Keratinocyte (primary cell): ENCODE measurements at regions not wholly inside any gene's neighbourhood (a gene's known extent, or its start where the extent isn't known, plus 50 kb on each side); places are given as distances from the start of the nearest gene placed in this dataset.

Source experiments
- DNase-seq: peaks from one replicate; pipeline ENCODE4 v3.0.0-alpha.2; 2011; ENCODE audit warnings: low read depth, missing footprints, low spot score
- FAIRE-seq: peaks from 2 replicates; lab custom pipeline; 2011; peaks lifted over from hg19 to GRCh38; lab: Jason Lieb, UNC
- H2AFZ ChIP-seq: 2 replicates; pipeline ENCODE4 v1.6.0; 2012; ENCODE audit warnings: low read length, control low read depth, inconsistent platforms; ENCODE audit not compliant: control insufficient read depth
- H3K27ac ChIP-seq: 2 replicates; pipeline ENCODE4 v1.5.1; 2011; ENCODE audit warnings: low read length; ENCODE audit not compliant: control insufficient read depth, insufficient read depth
- H3K27me3 ChIP-seq: 3 replicates; pipeline ENCODE4 v1.6.0; 2011; ENCODE audit warnings: low read length; ENCODE audit not compliant: control insufficient read depth, insufficient read depth; ENCODE audit errors: extremely low read depth
- H3K36me3 ChIP-seq, 2 experiments: 2 replicates in 1 of 2; 3 replicates in 1 of 2; pipeline ENCODE4 v1.5.1; 2011; ENCODE audit warnings: low read length in 2 of 2, mild to moderate bottlenecking in 1 of 2; ENCODE audit not compliant: control insufficient read depth in 2 of 2, insufficient read depth in 2 of 2; ENCODE audit errors: extremely low read depth in 1 of 2
- H3K4me1 ChIP-seq: 3 replicates; pipeline ENCODE4 v1.5.1; 2011; ENCODE audit warnings: low read length; ENCODE audit not compliant: control insufficient read depth, insufficient read depth; ENCODE audit errors: extremely low read depth
- H3K4me2 ChIP-seq: 3 replicates; pipeline ENCODE4 v1.6.0; 2011; ENCODE audit warnings: low read depth, low read length; ENCODE audit not compliant: control insufficient read depth, insufficient read depth; ENCODE audit errors: extremely low read depth
- H3K4me3 ChIP-seq, 3 experiments: fragments of 200-600 bp in 1 of 3; sonication (generic) in 1 of 3; 2 replicates in 2 of 3; 3 replicates in 1 of 3; pipeline ENCODE4 v1.5.1; 2011 to 2016; ENCODE audit warnings: low read length in 3 of 3, mild to moderate bottlenecking in 3 of 3, control low read depth in 2 of 3, inconsistent platforms in 1 of 3, low read depth in 1 of 3, mixed read lengths in 1 of 3, mixed run types in 1 of 3, moderate library complexity in 1 of 3; ENCODE audit not compliant: control insufficient read depth in 2 of 3, insufficient read depth in 2 of 3; ENCODE audit errors: extremely low read depth in 1 of 3
- H3K79me2 ChIP-seq: 2 replicates; pipeline ENCODE4 v1.6.0; 2012; ENCODE audit warnings: low read length; ENCODE audit not compliant: control insufficient read depth, insufficient read depth
- H3K9ac ChIP-seq: 3 replicates; pipeline ENCODE4 v1.6.0; 2011; ENCODE audit warnings: low read length; ENCODE audit not compliant: control insufficient read depth, insufficient read depth; ENCODE audit errors: extremely low read depth
- H3K9me1 ChIP-seq: 3 replicates; pipeline ENCODE4 v1.6.0; 2011; ENCODE audit warnings: low read length; ENCODE audit not compliant: control insufficient read depth, insufficient read depth; ENCODE audit errors: extremely low read depth
- H3K9me3 ChIP-seq: 2 replicates; pipeline ENCODE4 v1.5.1; 2012; ENCODE audit warnings: low read depth, low read length; ENCODE audit not compliant: control insufficient read depth
- H4K20me1 ChIP-seq: 3 replicates; pipeline ENCODE4 v1.6.0; 2011; ENCODE audit warnings: low read length; ENCODE audit not compliant: control insufficient read depth, insufficient read depth; ENCODE audit errors: extremely low read depth
- EZH2 ChIP-seq: IDR thresholded peaks from one replicate; pipeline ENCODE4 v1.6.1; 2012; ENCODE audit warnings: inconsistent platforms, mild to moderate bottlenecking, low read length, moderate library complexity
- dilution Hi-C: fragments of 300-500 bp; cut with MboI; formaldehyde crosslinking; loops from one replicate; pipeline ENCODE4 v1.7.0; 2020; ENCODE audit warnings: low sequenced_read_pairs; ENCODE audit not compliant: extremely low pct_ligation_motif_present
- TF ChIP-seq, protein P1 (sequence below), 3 experiments: IDR thresholded peaks in 1 of 3; conservative IDR thresholded peaks in 1 of 3; optimal IDR thresholded peaks in 1 of 3; 2 replicates in 2 of 3; 3 replicates in 1 of 3; pipeline versions ENCODE3 to v1.5.1; 2011; ENCODE audit warnings: low read length in 3 of 3, mild to moderate bottlenecking in 3 of 3, moderate library complexity in 2 of 3, control low read depth in 1 of 3, inconsistent platforms in 1 of 3; ENCODE audit not compliant: insufficient read depth in 2 of 3; ENCODE audit errors: extremely low read depth in 1 of 3

DNA sequence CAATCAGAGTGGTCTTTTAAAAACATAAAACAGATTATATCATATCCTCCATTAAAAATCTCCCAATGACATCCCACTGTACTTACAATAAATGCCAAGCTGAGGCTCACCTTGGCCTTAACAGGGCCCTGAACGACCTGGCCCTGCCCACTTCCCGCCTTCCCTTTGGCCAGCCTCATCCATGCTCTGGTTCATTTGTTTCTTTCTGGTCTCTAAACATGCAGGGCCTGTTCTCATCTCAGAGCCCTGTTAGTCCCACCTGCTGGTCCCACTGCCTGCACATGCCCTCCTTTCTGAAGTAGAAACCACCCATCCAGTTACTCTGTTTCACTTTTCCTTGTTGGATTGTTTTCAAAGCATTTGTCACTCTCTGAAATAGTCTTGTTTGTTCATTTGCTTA, 227.4 kb downstream of the INSC start:
- Histone ChIP-seq H3K9me3 (no peaks in the 10 kb centered on the region), H4K20me1 (no peaks in the 10 kb centered on the region), H3K9me1 (no peaks in the 10 kb centered on the region), H3K9ac (no peak overlapping the region), H3K79me2 (no peaks in the 10 kb centered on the region), H3K27ac (no peak overlapping the region), H3K4me3 (no peak overlapping the region), H3K27me3 (no peaks in the 10 kb centered on the region), H2AFZ (no peak overlapping the region), H3K4me1 (no peaks in the 10 kb centered on the region), H3K36me3 (no peaks in the 10 kb centered on the region), H3K4me2 (no peak overlapping the region)
- FAIRE-seq = no peak
- TF ChIP-seq EZH2 = no peak
- TF ChIP-seq, protein P1, sequence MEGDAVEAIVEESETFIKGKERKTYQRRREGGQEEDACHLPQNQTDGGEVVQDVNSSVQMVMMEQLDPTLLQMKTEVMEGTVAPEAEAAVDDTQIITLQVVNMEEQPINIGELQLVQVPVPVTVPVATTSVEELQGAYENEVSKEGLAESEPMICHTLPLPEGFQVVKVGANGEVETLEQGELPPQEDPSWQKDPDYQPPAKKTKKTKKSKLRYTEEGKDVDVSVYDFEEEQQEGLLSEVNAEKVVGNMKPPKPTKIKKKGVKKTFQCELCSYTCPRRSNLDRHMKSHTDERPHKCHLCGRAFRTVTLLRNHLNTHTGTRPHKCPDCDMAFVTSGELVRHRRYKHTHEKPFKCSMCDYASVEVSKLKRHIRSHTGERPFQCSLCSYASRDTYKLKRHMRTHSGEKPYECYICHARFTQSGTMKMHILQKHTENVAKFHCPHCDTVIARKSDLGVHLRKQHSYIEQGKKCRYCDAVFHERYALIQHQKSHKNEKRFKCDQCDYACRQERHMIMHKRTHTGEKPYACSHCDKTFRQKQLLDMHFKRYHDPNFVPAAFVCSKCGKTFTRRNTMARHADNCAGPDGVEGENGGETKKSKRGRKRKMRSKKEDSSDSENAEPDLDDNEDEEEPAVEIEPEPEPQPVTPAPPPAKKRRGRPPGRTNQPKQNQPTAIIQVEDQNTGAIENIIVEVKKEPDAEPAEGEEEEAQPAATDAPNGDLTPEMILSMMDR (optimal IDR thresholded peaks at IDR 0.05 in 1 of 3, IDR thresholded peaks at IDR 0.05 in 1 of 3, conservative IDR thresholded peaks at IDR 0.05 in 1 of 3; ENCODE audit: extremely low read depth in 1 of 3, insufficient read depth in 2 of 3, low read length in 3 of 3) = no peak
- no peak for DNase-seq
- dilution Hi-C loops = no loop called here

DNA sequence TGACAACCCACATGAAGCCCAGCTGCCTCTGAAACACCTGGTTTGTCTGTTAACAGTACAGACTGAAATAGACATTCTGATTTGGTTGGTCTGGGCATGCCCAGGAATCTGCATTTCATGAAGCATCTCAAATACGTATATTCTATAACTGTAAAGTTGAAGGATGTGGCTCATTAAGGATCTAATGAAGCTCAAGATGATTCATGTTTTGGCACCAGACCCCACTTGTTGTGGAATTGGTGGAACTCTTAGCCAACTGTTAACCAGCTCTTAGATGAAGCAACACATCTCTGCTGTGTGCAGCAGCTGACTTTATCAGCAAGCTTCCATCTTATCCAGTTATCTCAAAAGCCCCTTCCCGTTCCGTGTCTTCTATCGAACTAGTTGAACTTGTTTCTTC, 232.2 kb downstream of the INSC start:
- H3K79me2 ChIP-seq = no peaks in the 10 kb centered on the region
- DNase-seq = no peak
- no peaks in the 10 kb centered on the region for H3K9me3 ChIP-seq
- H3K9me1 ChIP-seq = no peaks in the 10 kb centered on the region
- no peak overlapping the region for H3K4me3 ChIP-seq
- H2AFZ ChIP-seq = no peak overlapping the region
- TF ChIP-seq EZH2 = no peak
- TF ChIP-seq, protein P1 (optimal IDR thresholded peaks at IDR 0.05 in 1 of 3, IDR thresholded peaks at IDR 0.05 in 1 of 3, conservative IDR thresholded peaks at IDR 0.05 in 1 of 3; ENCODE audit: extremely low read depth in 1 of 3, insufficient read depth in 2 of 3, low read length in 3 of 3) = no peak
- no peaks in the 10 kb centered on the region for H3K36me3 ChIP-seq
- no peaks in the 10 kb centered on the region for H3K27me3 ChIP-seq
- no peak for FAIRE-seq
- no peaks in the 10 kb centered on the region for H4K20me1 ChIP-seq
- H3K4me1 ChIP-seq = no peaks in the 10 kb centered on the region
- H3K9ac ChIP-seq = no peak overlapping the region
- dilution Hi-C loops = no loop called here
- no peak overlapping the region for H3K27ac ChIP-seq
- no peak overlapping the region for H3K4me2 ChIP-seq
